HEK293T (cell line): ENCODE measurements at regions not wholly inside any gene's neighbourhood (a gene's known extent, or its start where the extent isn't known, plus 50 kb on each side); places are given as distances from the start of the nearest gene placed in this dataset.

ENCODE experiments used
- CTCF ChIA-PET: fragments of 350-600 bp; formaldehyde crosslinking; extraction: SDS; loops from one replicate; lab custom pipeline; 2021; ENCODE audit warnings: antibody characterized with exemption, inconsistent platforms; lab: Yijun Ruan, JAX
- POLR2A ChIA-PET: fragments of 350-600 bp; formaldehyde crosslinking; extraction: SDS; loops from one replicate; lab custom pipeline; 2020; ENCODE audit warnings: antibody characterized with exemption, inconsistent platforms; lab: Yijun Ruan, JAX
- DNase-seq: peaks from one replicate; pipeline ENCODE4 v3.0.0; 2012; ENCODE audit warnings: mixed read lengths; ENCODE audit errors: extremely low spot score
- ARNT ChIP-seq: fragments of 450-650 bp; IDR thresholded peaks from 2 replicates; pipeline ENCODE4 v1.6.1; 2017; ENCODE audit warnings: mild to moderate bottlenecking
- BHLHE40 ChIP-seq: fragments of 450-650 bp; IDR thresholded peaks from 2 replicates; pipeline ENCODE4 v1.6.1; 2016; ENCODE audit warnings: mild to moderate bottlenecking, moderate library complexity, borderline replicate concordance
- CTBP1 ChIP-seq: fragments of 450-650 bp; IDR thresholded peaks from 2 replicates; pipeline ENCODE4 v1.6.1; 2016; ENCODE audit warnings: borderline replicate concordance
- ELF4 ChIP-seq: fragments of 450-650 bp; IDR thresholded peaks from 2 replicates; pipeline ENCODE4 v1.6.1; 2017; ENCODE audit warnings: antibody characterized with exemption
- FOXA1 ChIP-seq: fragments of 450-650 bp; IDR thresholded peaks from 2 replicates; pipeline ENCODE4 v1.6.1; 2016; ENCODE audit warnings: mild to moderate bottlenecking
- FOXK2 ChIP-seq: fragments of 450-650 bp; IDR thresholded peaks from 2 replicates; pipeline ENCODE4 v1.6.1; 2016; ENCODE audit warnings: mild to moderate bottlenecking
- FOXM1 ChIP-seq: fragments of 450-650 bp; IDR thresholded peaks from 2 replicates; pipeline ENCODE4 v1.6.1; 2017; ENCODE audit warnings: mild to moderate bottlenecking, borderline replicate concordance
- HDGF ChIP-seq: fragments of 450-650 bp; IDR thresholded peaks from 2 replicates; pipeline ENCODE4 v1.6.1; 2017; ENCODE audit warnings: antibody characterized with exemption, borderline replicate concordance
- L3MBTL2 ChIP-seq: fragments of 450-650 bp; conservative IDR thresholded peaks from 2 replicates; pipeline ENCODE4 v1.6.1; 2016; ENCODE audit warnings: mild to moderate bottlenecking
- LEF1 ChIP-seq: fragments of 450-650 bp; IDR thresholded peaks from 2 replicates; pipeline ENCODE4 v1.6.1; 2017; ENCODE audit warnings: mild to moderate bottlenecking, borderline replicate concordance
- NFRKB ChIP-seq: fragments of 450-650 bp; IDR thresholded peaks from 2 replicates; pipeline ENCODE4 v1.6.1; 2016; ENCODE audit warnings: mild to moderate bottlenecking, moderate library complexity
- PKNOX1 ChIP-seq: fragments of 450-650 bp; IDR thresholded peaks from 2 replicates; pipeline ENCODE4 v1.6.1; 2016
- SP1 ChIP-seq: fragments of 450-650 bp; IDR thresholded peaks from 2 replicates; pipeline ENCODE4 v1.6.1; 2017
- SUZ12 ChIP-seq: fragments of 450-650 bp; IDR thresholded peaks from 2 replicates; pipeline ENCODE4 v1.6.1; 2016; ENCODE audit warnings: mild to moderate bottlenecking
- TARDBP ChIP-seq: fragments of 450-650 bp; IDR thresholded peaks from 2 replicates; pipeline ENCODE4 v1.6.1; 2016
- ZNF384 ChIP-seq: fragments of 450-650 bp; IDR thresholded peaks from 2 replicates; pipeline ENCODE4 v1.6.1; 2016

DNA sequence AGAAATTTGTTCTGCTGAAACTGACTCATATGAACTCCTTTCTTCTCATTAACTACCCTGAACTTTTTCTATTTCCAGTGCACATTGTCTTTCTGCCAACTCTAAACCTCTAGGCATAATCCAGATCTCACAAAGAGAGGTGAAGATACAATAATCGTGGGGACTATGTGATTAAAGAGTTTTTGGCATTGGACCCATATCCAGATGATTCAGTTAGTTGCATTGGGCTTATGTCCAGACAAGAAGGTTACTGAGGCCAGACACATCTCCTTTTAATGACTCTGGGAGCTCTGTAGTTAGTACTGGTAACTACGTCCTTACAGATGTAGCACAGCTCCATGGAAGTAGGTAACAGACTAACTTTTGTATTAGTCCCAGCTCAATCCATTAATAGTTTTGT is 273.0 kb downstream of the CASP12 start:
- TF ChIP-seq FOXA1 (no peak), SUZ12 (no peak), L3MBTL2 (no peak), LEF1 (no peak), CTBP1 (no peak)
- CTCF ChIA-PET: no interaction called here
- POLR2A ChIA-PET: no interaction called here
- DNase-seq: no peak

DNA sequence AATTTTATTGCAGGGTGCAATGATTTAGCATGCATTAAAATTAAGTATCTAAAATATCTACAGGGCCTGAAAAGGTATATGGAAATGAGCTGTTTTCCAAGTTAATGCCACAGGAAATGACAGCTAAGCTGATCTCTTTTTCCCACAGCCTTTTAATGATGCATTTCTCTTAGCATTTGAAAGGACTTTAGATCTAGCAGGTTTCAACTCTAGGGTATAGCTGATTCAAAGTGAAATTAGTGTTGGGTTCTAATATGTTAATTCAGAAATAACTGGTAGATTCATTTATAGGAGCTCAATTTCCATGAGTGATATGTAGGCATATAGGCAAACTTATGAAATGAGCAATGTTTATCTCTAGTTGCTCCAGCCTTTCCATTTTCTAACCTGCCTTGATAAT is 274.2 kb downstream of the CASP12 start:
- POLR2A ChIA-PET: no interaction called here
- no peak for DNase-seq
- TF ChIP-seq FOXK2 (no peak), LEF1 (no peak)
- CTCF ChIA-PET: no interaction called here

- TF ChIP-seq ZNF384: no peak
- TF ChIP-seq ELF4: no peak
- TF ChIP-seq LEF1: no peak
- TF ChIP-seq L3MBTL2: no peak
- no peak for TF ChIP-seq BHLHE40
- no peak for TF ChIP-seq NFRKB
- no peak for TF ChIP-seq TARDBP
- TF ChIP-seq ARNT: no peak
- no peak for TF ChIP-seq FOXK2
- no peak for TF ChIP-seq CTBP1
- no peak for TF ChIP-seq SP1
- CTCF ChIA-PET: no interaction called here
- no peak for DNase-seq
- POLR2A ChIA-PET: no interaction called here
Observed at GRCh38 chr11:104623518-104623917, 274.7 kb downstream of the CASP12 start.

DNA sequence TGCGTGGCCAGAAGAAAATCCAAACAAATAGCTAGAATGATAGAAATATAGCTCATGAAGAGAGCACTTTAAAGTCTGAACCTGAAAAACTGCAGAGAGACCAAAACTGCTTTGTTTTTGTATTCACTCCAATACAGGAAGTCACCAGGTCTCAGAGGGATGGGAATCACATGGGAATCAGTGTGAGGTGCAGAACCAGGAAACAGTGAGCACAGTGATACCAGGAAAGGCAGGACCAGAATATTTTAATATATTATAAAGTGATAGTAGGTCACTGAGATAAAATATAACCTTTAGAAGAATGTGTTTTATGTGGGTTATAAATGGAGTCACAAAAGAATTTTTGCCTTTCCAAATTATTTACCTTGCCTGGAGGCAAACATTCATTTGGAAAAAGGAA is 277.3 kb downstream of the CASP12 start:
- no peak for TF ChIP-seq FOXK2
- TF ChIP-seq ZNF384: no peak
- TF ChIP-seq PKNOX1: no peak
- no peak for TF ChIP-seq ELF4
- TF ChIP-seq BHLHE40: no peak
- TF ChIP-seq CTBP1: no peak
- no peak for TF ChIP-seq L3MBTL2
- no peak for TF ChIP-seq FOXA1
- no peak for TF ChIP-seq HDGF
- TF ChIP-seq FOXM1: no peak
- no peak for TF ChIP-seq SUZ12
- no peak for TF ChIP-seq LEF1
- ChIA-PET POLR2A (no interaction called here), CTCF (no interaction called here)
- no peak for DNase-seq

DNA sequence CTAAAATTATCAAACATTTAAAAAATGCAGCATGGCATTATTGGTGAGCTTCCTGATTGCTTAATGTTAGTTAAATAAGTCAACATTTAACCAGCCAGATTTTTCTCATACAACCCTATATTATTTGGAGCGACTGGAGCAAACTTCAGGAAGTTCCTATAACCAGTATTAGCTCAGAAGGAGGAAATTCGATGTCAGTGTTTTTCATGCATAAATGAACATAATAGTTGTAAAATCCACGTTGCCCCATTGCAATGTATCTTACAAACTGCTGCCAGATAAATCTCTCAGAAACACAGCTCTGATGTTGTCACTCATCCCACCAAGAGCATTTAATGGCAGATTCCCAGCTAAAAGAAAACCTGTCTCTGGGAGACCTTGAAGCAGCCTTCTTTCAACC is 278.5 kb downstream of the CASP12 start:
- TF ChIP-seq ARNT: no peak
- no peak for DNase-seq
- CTCF ChIA-PET: no interaction called here
- POLR2A ChIA-PET: no interaction called here

- ChIA-PET POLR2A (no interaction called here), CTCF (no interaction called here)
- TF ChIP-seq ZNF384 (no peak), ARNT (no peak), NFRKB (no peak), ELF4 (no peak), PKNOX1 (no peak), FOXK2 (no peak), SP1 (no peak), TARDBP (no peak), LEF1 (no peak), HDGF (no peak), SUZ12 (no peak), L3MBTL2 (no peak), FOXA1 (no peak), BHLHE40 (no peak)
- no peak for DNase-seq
Observed at GRCh38 chr11:104618954-104619353, 279.3 kb downstream of the CASP12 start.

DNA sequence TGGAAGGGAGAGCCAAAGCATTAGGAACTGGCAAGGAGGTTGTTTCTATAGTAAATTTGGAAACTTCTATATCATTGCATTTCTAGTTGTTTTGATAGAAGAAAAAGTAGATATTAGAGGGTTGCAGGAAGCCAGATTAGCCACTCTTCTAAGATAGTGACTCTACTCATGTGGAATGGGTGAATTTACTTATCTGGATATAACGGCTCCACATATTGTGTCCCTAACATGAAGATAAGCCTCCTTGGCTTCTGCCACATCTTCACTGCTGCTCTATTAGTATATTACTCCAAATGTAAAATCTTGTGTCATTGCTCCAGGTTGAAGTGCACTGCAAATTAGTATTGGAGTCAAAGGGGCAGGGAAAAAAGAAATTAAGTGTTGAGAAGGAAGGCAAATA is 283.3 kb downstream of the CASP12 start:
- DNase-seq: no peak
- POLR2A ChIA-PET: no interaction called here
- TF ChIP-seq ZNF384 (no peak), BHLHE40 (no peak), TARDBP (no peak), ARNT (no peak), FOXM1 (no peak), CTBP1 (no peak), HDGF (no peak), LEF1 (no peak), PKNOX1 (no peak), FOXA1 (no peak), L3MBTL2 (no peak), ELF4 (no peak), SP1 (no peak), FOXK2 (no peak), SUZ12 (no peak), NFRKB (no peak)
- CTCF ChIA-PET: no interaction called here
